Liver (tissue), 8 donors: ENCODE measurements at regions not wholly inside any gene's neighbourhood (a gene's known extent, or its start where the extent isn't known, plus 50 kb on each side); places are given as distances from the start of the nearest gene placed in this dataset.

Experiments used
- DNase-seq: peaks from one replicate; pipeline ENCODE4 v3.0.0-alpha.2; 2017; ENCODE audit warnings: low spot score
- H3K27ac ChIP-seq, 2 donors: one replicate each; pipeline ENCODE4 v1.7.0; 2013; ENCODE audit warnings: inconsistent platforms in 2 of 2, low read length in 2 of 2, control low read depth in 1 of 2, low read depth in 1 of 2, mild to moderate bottlenecking in 1 of 2
- H3K27me3 ChIP-seq, 4 donors: one replicate each; pipeline versions ENCODE4 v1.6.1 to v1.7.0; 2013; ENCODE audit warnings: low read length in 3 of 4, inconsistent platforms in 1 of 4, mild to moderate bottlenecking in 1 of 4, moderate library complexity in 1 of 4; ENCODE audit not compliant: control insufficient read depth in 4 of 4, insufficient read depth in 4 of 4
- H3K36me3 ChIP-seq, 4 donors: one replicate each; pipeline versions ENCODE4 v1.6.1 to v1.7.0; 2013; ENCODE audit warnings: low read length in 3 of 4, mild to moderate bottlenecking in 3 of 4, low read depth in 1 of 4, moderate library complexity in 1 of 4; ENCODE audit not compliant: control insufficient read depth in 4 of 4, insufficient read depth in 3 of 4
- H3K4me1 ChIP-seq, 4 donors: one replicate each; pipeline versions ENCODE4 v1.6.1 to v1.7.0; 2013; ENCODE audit warnings: low read length in 3 of 4, mild to moderate bottlenecking in 3 of 4, moderate library complexity in 1 of 4; ENCODE audit not compliant: control insufficient read depth in 4 of 4, insufficient read depth in 4 of 4
- H3K4me3 ChIP-seq, 3 donors: one replicate each; pipeline versions ENCODE4 v1.6.1 to v1.7.0; 2013; ENCODE audit warnings: low read length in 3 of 3, control low read depth in 1 of 3, low read depth in 1 of 3, mild to moderate bottlenecking in 1 of 3
- H3K9ac ChIP-seq, 2 donors: one replicate each; pipeline ENCODE4 v1.7.0; 2013; ENCODE audit warnings: low read length in 2 of 2, mild to moderate bottlenecking in 2 of 2, moderate library complexity in 2 of 2, control low read depth in 1 of 2, low read depth in 1 of 2
- H3K9me3 ChIP-seq, 4 donors: one replicate each; pipeline versions ENCODE4 v1.6.1 to v1.7.0; 2013; ENCODE audit warnings: low read length in 3 of 4; ENCODE audit not compliant: control insufficient read depth in 4 of 4
- CTCF ChIP-seq: fragments of 150-350 bp; IDR thresholded peaks from 2 replicates; pipeline ENCODE4 v1.5.1; 2017; ENCODE audit warnings: improper control_type of control experiment, low read depth, low read length; ENCODE audit not compliant: missing input control
- EGR1 ChIP-seq, 2 donors: IDR thresholded peaks; 2 replicates each; pipeline ENCODE4 v1.6.1; 2016 to 2018; ENCODE audit warnings: antibody characterized with exemption in 2 of 2, low read depth in 2 of 2
- FOXA1 ChIP-seq: IDR thresholded peaks from 2 replicates; pipeline ENCODE4 v1.6.1; 2016; ENCODE audit warnings: antibody characterized with exemption
- GABPA ChIP-seq, 2 donors: IDR thresholded peaks in 1 of 2; conservative IDR thresholded peaks in 1 of 2; 2 replicates each; pipeline ENCODE4 v1.6.1; 2016; ENCODE audit warnings: antibody characterized with exemption in 2 of 2, mild to moderate bottlenecking in 1 of 2, moderate library complexity in 1 of 2
- HNF4A ChIP-seq, 2 donors: conservative IDR thresholded peaks; 2 replicates each; pipeline ENCODE4 v1.6.1; 2016; ENCODE audit warnings: antibody characterized with exemption in 2 of 2, mild to moderate bottlenecking in 2 of 2
- HNF4G ChIP-seq: IDR thresholded peaks from 2 replicates; pipeline ENCODE4 v1.6.1; 2016; ENCODE audit warnings: antibody characterized with exemption
- JUND ChIP-seq, 2 donors: IDR thresholded peaks; 2 replicates each; pipeline ENCODE4 v1.6.1; 2016; ENCODE audit warnings: antibody characterized with exemption in 2 of 2
- NR2F2 ChIP-seq: IDR thresholded peaks from 2 replicates; pipeline ENCODE4 v1.6.1; 2016; ENCODE audit warnings: antibody characterized with exemption
- RAD21 ChIP-seq, 2 donors: IDR thresholded peaks; 2 replicates each; pipeline ENCODE4 v1.6.1; 2016; ENCODE audit warnings: antibody characterized with exemption in 2 of 2, mild to moderate bottlenecking in 2 of 2
- RXRA ChIP-seq, 2 donors: IDR thresholded peaks; 2 replicates each; pipeline ENCODE4 v1.6.1; 2017 to 2018; ENCODE audit warnings: antibody characterized with exemption in 2 of 2, mild to moderate bottlenecking in 1 of 2
- SP1 ChIP-seq: IDR thresholded peaks from 2 replicates; pipeline ENCODE4 v1.6.1; 2018; ENCODE audit warnings: antibody characterized with exemption, mild to moderate bottlenecking
- TAF1 ChIP-seq: conservative IDR thresholded peaks from 2 replicates; pipeline ENCODE4 v1.6.1; 2016; ENCODE audit warnings: antibody characterized with exemption, mild to moderate bottlenecking
- YY1 ChIP-seq: IDR thresholded peaks from 2 replicates; pipeline ENCODE4 v1.6.1; 2016; ENCODE audit warnings: antibody characterized with exemption, mild to moderate bottlenecking
- WGBS: extraction: QIAGEN DNeasy Blood & Tissue Kit; methylation state at CpG from one replicate; pipeline ENCODE4 v1.1.7; 2013; 5-methylcytosine and 5-hydroxymethylcytosine counted together
- TF ChIP-seq, protein P1 (sequence below): IDR thresholded peaks from 2 replicates; pipeline ENCODE4 v1.6.1; 2016; ENCODE audit warnings: antibody characterized with exemption
- TF ChIP-seq, protein P2 (sequence below): IDR thresholded peaks from 2 replicates; pipeline ENCODE4 v1.6.1; 2016; ENCODE audit warnings: antibody characterized with exemption
- TF ChIP-seq, protein P3 (sequence below): IDR thresholded peaks from 2 replicates; pipeline ENCODE4 v1.6.1; 2016; ENCODE audit warnings: antibody characterized with exemption
- donor health status: healthy.
- donor health status: healthy.
- donor health status: healthy.
- donor health status: healthy.
- donor health status: healthy.

DNA sequence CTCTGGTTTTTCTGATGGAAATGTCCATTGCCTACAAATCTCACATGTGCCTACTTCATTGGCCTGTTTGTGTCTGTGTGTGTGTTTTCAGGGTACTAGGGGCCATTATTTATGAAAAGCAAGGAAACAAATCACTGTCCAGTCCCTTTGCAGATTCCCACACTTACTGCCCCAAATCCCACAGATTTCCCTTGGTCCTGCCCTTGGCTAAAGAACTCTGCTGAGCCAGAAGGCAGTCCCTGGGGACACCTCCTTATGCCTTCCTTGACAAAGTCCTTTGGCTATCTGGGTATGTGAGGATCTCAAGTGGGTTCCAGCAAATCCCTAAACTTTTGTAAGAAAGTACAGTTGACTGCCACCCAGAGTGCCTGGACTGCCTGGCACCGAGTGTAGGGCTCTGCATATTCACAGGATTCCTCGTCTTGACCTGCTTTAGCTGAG is 388.1 kb downstream of the BCAT1 start:
- DNase-seq: no peak
- WGBS: 3% methylated on average over 2 of the region's 2 CpGs
- H3K9me3 ChIP-seq: no peaks in the 10 kb centered on the region

GRCh38 chr12:24560192-24560775 is 388.6 kb downstream of the BCAT1 start:
- 16% methylated on average over 2 of the region's 2 CpGs for WGBS
- H3K36me3 ChIP-seq: no peaks in the 10 kb centered on the region
- H3K9me3 ChIP-seq: no peaks in the 10 kb centered on the region
- TF ChIP-seq, protein P1, sequence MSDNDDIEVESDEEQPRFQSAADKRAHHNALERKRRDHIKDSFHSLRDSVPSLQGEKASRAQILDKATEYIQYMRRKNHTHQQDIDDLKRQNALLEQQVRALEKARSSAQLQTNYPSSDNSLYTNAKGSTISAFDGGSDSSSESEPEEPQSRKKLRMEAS: peak; percentile 24
- TF ChIP-seq HNF4A (conservative IDR thresholded peaks at IDR 0.05) (peak in 1 of 2 donors; percentile 18), CTCF (no peak), RAD21 (IDR thresholded peaks at IDR 0.05) (peak in 1 of 2 donors; percentile 2)
- TF ChIP-seq, protein P2, sequence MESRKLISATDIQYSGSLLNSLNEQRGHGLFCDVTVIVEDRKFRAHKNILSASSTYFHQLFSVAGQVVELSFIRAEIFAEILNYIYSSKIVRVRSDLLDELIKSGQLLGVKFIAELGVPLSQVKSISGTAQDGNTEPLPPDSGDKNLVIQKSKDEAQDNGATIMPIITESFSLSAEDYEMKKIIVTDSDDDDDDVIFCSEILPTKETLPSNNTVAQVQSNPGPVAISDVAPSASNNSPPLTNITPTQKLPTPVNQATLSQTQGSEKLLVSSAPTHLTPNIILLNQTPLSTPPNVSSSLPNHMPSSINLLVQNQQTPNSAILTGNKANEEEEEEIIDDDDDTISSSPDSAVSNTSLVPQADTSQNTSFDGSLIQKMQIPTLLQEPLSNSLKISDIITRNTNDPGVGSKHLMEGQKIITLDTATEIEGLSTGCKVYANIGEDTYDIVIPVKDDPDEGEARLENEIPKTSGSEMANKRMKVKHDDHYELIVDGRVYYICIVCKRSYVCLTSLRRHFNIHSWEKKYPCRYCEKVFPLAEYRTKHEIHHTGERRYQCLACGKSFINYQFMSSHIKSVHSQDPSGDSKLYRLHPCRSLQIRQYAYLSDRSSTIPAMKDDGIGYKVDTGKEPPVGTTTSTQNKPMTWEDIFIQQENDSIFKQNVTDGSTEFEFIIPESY: no peak
- peak overlapping the region; percentile 95 for H3K27ac ChIP-seq
- peak overlapping the region in 2 of 3 donors; percentile 89 to 95 for H3K4me3 ChIP-seq
- no peaks in the 10 kb centered on the region for H3K27me3 ChIP-seq
- no peak for DNase-seq
- H3K9ac ChIP-seq: peak overlapping the region in 1 of 2 donors; percentile 81
- H3K4me1 ChIP-seq: peaks cover 5 to 38% (median 21%) of the 10 kb centered on the region in 4 donors

More for the DNA sequence above, 388.1 kb downstream of the BCAT1 start:
- Histone ChIP-seq H3K27me3 (no peaks in the 10 kb centered on the region), H3K9ac (peak overlapping the region in 1 of 2 donors; percentile 81), H3K27ac (peak overlapping the region; percentile 95), H3K4me1 (peaks cover 5 to 38% (median 21%) of the 10 kb centered on the region in 4 donors), H3K4me3 (peak overlapping the region in 2 of 3 donors; percentile 89 to 95), H3K36me3 (no peaks in the 10 kb centered on the region)
- TF ChIP-seq HNF4G (no peak), GABPA (IDR thresholded peaks at IDR 0.05 in 1 of 2, conservative IDR thresholded peaks at IDR 0.05 in 1 of 2) (no peak), YY1 (no peak), RXRA (IDR thresholded peaks at IDR 0.05) (no peak), FOXA1 (no peak), TAF1 (no peak), JUND (IDR thresholded peaks at IDR 0.05) (no peak), NR2F2 (no peak), SP1 (no peak), EGR1 (IDR thresholded peaks at IDR 0.05; ENCODE audit: low read depth in 2 of 2) (no peak), HNF4A (conservative IDR thresholded peaks at IDR 0.05) (no peak), RAD21 (IDR thresholded peaks at IDR 0.05) (no peak)
- TF ChIP-seq, protein P3, sequence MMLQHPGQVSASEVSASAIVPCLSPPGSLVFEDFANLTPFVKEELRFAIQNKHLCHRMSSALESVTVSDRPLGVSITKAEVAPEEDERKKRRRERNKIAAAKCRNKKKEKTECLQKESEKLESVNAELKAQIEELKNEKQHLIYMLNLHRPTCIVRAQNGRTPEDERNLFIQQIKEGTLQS: no peak
- TF ChIP-seq, protein P2: no peak
